Stimulated activated CD4-positive, alpha-beta T cell treated with anti-CD3 and anti-CD28 coated beads, Interleukin-12 subunit alpha, Interleukin-12 subunit beta, amount 100 ng/mL, for 24 hours (primary cell): ENCODE measurements at regions not wholly inside any gene's neighbourhood (a gene's known extent, or its start where the extent isn't known, plus 50 kb on each side); places are given as distances from the start of the nearest gene placed in this dataset.

Source experiments
- DNase-seq, 2 experiments: peaks; one replicate each; pipeline ENCODE4 v3.0.0-alpha.2; 2020; ENCODE audit warnings: low read depth in 2 of 2

- no peak for DNase-seq
Measured at GRCh38 chr20:60976913-60977312, 275.1 kb upstream of the CDH4 start.

- DNase-seq, result no peak
Measured at GRCh38 chr20:60977901-60978300, 274.2 kb upstream of the CDH4 start.

- DNase-seq, result no peak
Measured at GRCh38 chr20:60984666-60985065, 267.4 kb upstream of the CDH4 start.

GRCh38 chr20:60986506-60987156, 265.4 kb upstream of the CDH4 start:
- DNase-seq, result no peak

- no peak for DNase-seq
Measured at GRCh38 chr20:60990061-60990460, 262.0 kb upstream of the CDH4 start.

- DNase-seq, result no peak
Measured at GRCh38 chr20:60990643-60991042, 261.4 kb upstream of the CDH4 start.

- DNase-seq, result no peak
Measured at GRCh38 chr20:60993433-60994044, 258.5 kb upstream of the CDH4 start.

- no peak for DNase-seq
Measured at GRCh38 chr20:60999250-60999649, 252.8 kb upstream of the CDH4 start.

- DNase-seq, result no peak
Measured at GRCh38 chr20:61002090-61002489, 250.0 kb upstream of the CDH4 start.

- DNase-seq, result no peak
Measured at GRCh38 chr20:61014491-61014890, 237.6 kb upstream of the CDH4 start.

- no peak for DNase-seq
Measured at GRCh38 chr20:61015602-61016001, 236.5 kb upstream of the CDH4 start.

GRCh38 chr20:61019322-61019721, 232.7 kb upstream of the CDH4 start:
- DNase-seq, result no peak

- no peak for DNase-seq
Measured at GRCh38 chr20:61023612-61024011, 228.4 kb upstream of the CDH4 start.

GRCh38 chr20:61024390-61024789, 227.7 kb upstream of the CDH4 start:
- no peak for DNase-seq

GRCh38 chr20:61025536-61025935, 226.5 kb upstream of the CDH4 start:
- no peak for DNase-seq

- no peak for DNase-seq
Measured at GRCh38 chr20:61026173-61026572, 225.9 kb upstream of the CDH4 start.

GRCh38 chr20:61026731-61027130, 225.3 kb upstream of the CDH4 start:
- DNase-seq, result no peak

GRCh38 chr20:61027218-61027617, 224.8 kb upstream of the CDH4 start:
- no peak for DNase-seq

GRCh38 chr20:61030130-61030529, 221.9 kb upstream of the CDH4 start:
- no peak for DNase-seq

GRCh38 chr20:61031101-61031830, 220.8 kb upstream of the CDH4 start:
- DNase-seq, result no peak

- DNase-seq, result no peak
Measured at GRCh38 chr20:61037498-61037897, 214.6 kb upstream of the CDH4 start.

- DNase-seq, result no peak
Measured at GRCh38 chr20:61041481-61041880, 210.6 kb upstream of the CDH4 start.
